ENCODE measurements at regions not wholly inside any gene's neighbourhood (a gene's known extent, or its start where the extent isn't known, plus 50 kb on each side); places are given as distances from the start of the nearest gene placed in this dataset.

DNA sequence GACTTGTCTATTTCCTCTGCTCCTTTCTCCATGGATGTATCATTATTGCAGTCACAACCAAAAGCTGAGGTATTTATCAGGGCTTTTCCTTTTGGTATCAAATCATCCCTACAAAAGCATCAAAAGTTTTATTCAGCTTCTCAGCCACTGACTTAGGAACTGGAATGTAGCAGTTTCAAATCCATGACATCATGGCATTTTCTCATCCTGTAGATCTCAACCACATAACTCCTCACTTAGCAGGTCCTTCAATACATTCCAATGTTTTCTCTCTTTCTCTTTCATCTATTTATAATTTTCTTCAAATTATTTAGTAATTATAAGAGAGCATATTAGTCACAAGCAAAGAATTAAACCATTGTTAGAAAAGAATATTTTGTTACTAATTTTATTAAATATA is 537.4 kb upstream of the SORCS1 start:
- no peak for TF ChIP-seq SP2 (IDR thresholded peaks at IDR 0.05; ENCODE audit: low read length)
- no peak for TF ChIP-seq SP4 (IDR thresholded peaks at IDR 0.05; ENCODE audit: low read length)
- no peak for TF ChIP-seq CTCF (IDR thresholded peaks at IDR 0.05; ENCODE audit: control extremely low read depth in 1 of 3, insufficient read depth in 1 of 3, low read depth in 1 of 3, low read length in 3 of 3)
- no peak for TF ChIP-seq MAFK (IDR thresholded peaks at IDR 0.05; ENCODE audit: low read depth, low read length)
- TF ChIP-seq PHF8 (conservative IDR thresholded peaks at IDR 0.05; ENCODE audit: low read depth, low read length), result no peak
